Mammary epithelial cell (primary cell): ENCODE measurements at regions not wholly inside any gene's neighbourhood (a gene's known extent, or its start where the extent isn't known, plus 50 kb on each side); places are given as distances from the start of the nearest gene placed in this dataset.

Experiments
- CTCF ChIP-seq, 2 donors: IDR thresholded peaks in 1 of 2; conservative IDR thresholded peaks in 1 of 2; 2 replicates each; pipeline ENCODE4 v1.5.1; 2011 to 2012; ENCODE audit warnings: inconsistent platforms in 2 of 2, low read length in 2 of 2, mild to moderate bottlenecking in 2 of 2, control low read depth in 1 of 2, low read depth in 1 of 2; ENCODE audit not compliant: insufficient read depth in 1 of 2; ENCODE audit errors: extremely low read depth in 1 of 2
- EZH2 ChIP-seq: IDR thresholded peaks from 2 replicates; pipeline ENCODE4 v1.6.1; 2012; ENCODE audit warnings: low read length, inconsistent platforms, borderline replicate concordance

- TF ChIP-seq CTCF (conservative IDR thresholded peaks at IDR 0.05 in 1 of 2, IDR thresholded peaks at IDR 0.05 in 1 of 2; ENCODE audit: extremely low read depth in 1 of 2, insufficient read depth in 1 of 2, low read depth in 1 of 2, low read length in 2 of 2) (no peak), EZH2 (no peak)
Observed at GRCh38 chr4:181896614-181897013, 346.6 kb upstream of the TENM3 start.
